Effector memory CD4-positive, alpha-beta T cell (primary cell): ENCODE measurements at regions not wholly inside any gene's neighbourhood (a gene's known extent, or its start where the extent isn't known, plus 50 kb on each side); places are given as distances from the start of the nearest gene placed in this dataset.

Source experiments
- DNase-seq, 3 donors: peaks; one replicate each; pipeline ENCODE4 v3.0.0-alpha.2; 2020
- H3K27ac ChIP-seq: 2 replicates; pipeline ENCODE4 v1.7.0; 2013; ENCODE audit warnings: mild to moderate bottlenecking, low read length, moderate library complexity; ENCODE audit not compliant: insufficient read depth, poor library complexity, severe bottlenecking
- H3K27me3 ChIP-seq: replicated peaks from 2 replicates; pipeline ENCODE4 v1.7.0; 2013; ENCODE audit warnings: mild to moderate bottlenecking, low read length; ENCODE audit not compliant: insufficient read depth, control insufficient read depth, poor library complexity, severe bottlenecking
- H3K36me3 ChIP-seq: 2 replicates; pipeline ENCODE4 v1.7.0; 2013; ENCODE audit warnings: mild to moderate bottlenecking, low read length, moderate library complexity; ENCODE audit not compliant: control insufficient read depth, insufficient read depth
- H3K4me1 ChIP-seq: 2 replicates; pipeline ENCODE4 v1.7.0; 2013; ENCODE audit warnings: low read length, mild to moderate bottlenecking; ENCODE audit not compliant: control insufficient read depth, insufficient read depth, poor library complexity, severe bottlenecking
- H3K4me3 ChIP-seq: 2 replicates; pipeline ENCODE4 v1.7.0; 2013; ENCODE audit warnings: low read length, low read depth, mild to moderate bottlenecking; ENCODE audit not compliant: insufficient read depth, poor library complexity, severe bottlenecking
- H3K9me3 ChIP-seq: 2 replicates; pipeline ENCODE4 v1.7.0; 2013; ENCODE audit warnings: mild to moderate bottlenecking, low read length, moderate library complexity; ENCODE audit not compliant: control insufficient read depth

- Histone ChIP-seq H3K9me3 (no peaks in the 10 kb centered on the region), H3K4me1 (peaks cover 8% of the 10 kb centered on the region), H3K27ac (no peak overlapping the region), H3K4me3 (no peak overlapping the region), H3K27me3 (no peaks in the 10 kb centered on the region), H3K36me3 (no peaks in the 10 kb centered on the region)
- no peak for DNase-seq
Measured at GRCh38 chr2:191572319-191572718, 105.6 kb upstream of the NABP1 start.

- Histone ChIP-seq H3K27ac (no peak overlapping the region), H3K27me3 (no peaks in the 10 kb centered on the region), H3K4me1 (peaks cover 8% of the 10 kb centered on the region), H3K36me3 (no peaks in the 10 kb centered on the region), H3K9me3 (no peaks in the 10 kb centered on the region), H3K4me3 (no peak overlapping the region)
- no peak for DNase-seq
Measured at GRCh38 chr2:191573216-191573615, 104.7 kb upstream of the NABP1 start.

- Histone ChIP-seq H3K4me3 (no peak overlapping the region), H3K36me3 (no peaks in the 10 kb centered on the region), H3K27ac (no peak overlapping the region), H3K27me3 (no peaks in the 10 kb centered on the region), H3K4me1 (peaks cover 8% of the 10 kb centered on the region), H3K9me3 (no peaks in the 10 kb centered on the region)
- no peak for DNase-seq
Measured at GRCh38 chr2:191574232-191574631, 103.7 kb upstream of the NABP1 start.

GRCh38 chr2:191577605-191578004 is 100.3 kb upstream of the NABP1 start:
- no peaks in the 10 kb centered on the region for H3K4me1 ChIP-seq
- H3K27me3 ChIP-seq, result no peaks in the 10 kb centered on the region
- no peak for DNase-seq
- no peaks in the 10 kb centered on the region for H3K9me3 ChIP-seq
- H3K4me3 ChIP-seq, result no peak overlapping the region
- H3K36me3 ChIP-seq, result no peaks in the 10 kb centered on the region
- H3K27ac ChIP-seq, result no peak overlapping the region

GRCh38 chr2:191578031-191578430 is 99.9 kb upstream of the NABP1 start:
- Histone ChIP-seq H3K27me3 (no peaks in the 10 kb centered on the region), H3K4me3 (no peak overlapping the region)
- no peak for DNase-seq

GRCh38 chr2:191580581-191580980 is 97.4 kb upstream of the NABP1 start:
- Histone ChIP-seq H3K27me3 (no peaks in the 10 kb centered on the region), H3K4me1 (no peaks in the 10 kb centered on the region), H3K9me3 (no peaks in the 10 kb centered on the region), H3K36me3 (no peaks in the 10 kb centered on the region), H3K27ac (no peak overlapping the region), H3K4me3 (no peak overlapping the region)
- DNase-seq, result no peak

More at GRCh38 chr2:191578031-191578430, 99.9 kb upstream of the NABP1 start:
- H3K9me3 ChIP-seq, result no peaks in the 10 kb centered on the region
- no peaks in the 10 kb centered on the region for H3K4me1 ChIP-seq
- no peaks in the 10 kb centered on the region for H3K36me3 ChIP-seq
- no peak overlapping the region for H3K27ac ChIP-seq

- no peak overlapping the region for H3K4me3 ChIP-seq
- no peaks in the 10 kb centered on the region for H3K36me3 ChIP-seq
- DNase-seq, result no peak
- H3K27me3 ChIP-seq, result no peaks in the 10 kb centered on the region
- no peaks in the 10 kb centered on the region for H3K9me3 ChIP-seq
- H3K4me1 ChIP-seq, result no peaks in the 10 kb centered on the region
- H3K27ac ChIP-seq, result no peak overlapping the region
Measured at GRCh38 chr2:191581003-191581402, 96.9 kb upstream of the NABP1 start.

GRCh38 chr2:191582355-191582754 is 95.6 kb upstream of the NABP1 start:
- Histone ChIP-seq H3K4me3 (no peak overlapping the region), H3K27ac (no peak overlapping the region), H3K9me3 (no peaks in the 10 kb centered on the region), H3K36me3 (no peaks in the 10 kb centered on the region), H3K27me3 (no peaks in the 10 kb centered on the region), H3K4me1 (no peaks in the 10 kb centered on the region)
- DNase-seq, result no peak

GRCh38 chr2:191591025-191591424 is 86.9 kb upstream of the NABP1 start:
- DNase-seq, result no peak
- Histone ChIP-seq H3K27me3 (no peaks in the 10 kb centered on the region), H3K4me1 (no peaks in the 10 kb centered on the region), H3K4me3 (no peak overlapping the region), H3K9me3 (no peaks in the 10 kb centered on the region), H3K36me3 (no peaks in the 10 kb centered on the region), H3K27ac (no peak overlapping the region)

GRCh38 chr2:191593622-191594385 is 84.1 kb upstream of the NABP1 start:
- no peak for DNase-seq
- no peak overlapping the region for H3K4me3 ChIP-seq
- no peak overlapping the region for H3K27ac ChIP-seq
- H3K4me1 ChIP-seq, result no peaks in the 10 kb centered on the region
- H3K36me3 ChIP-seq, result no peaks in the 10 kb centered on the region
- H3K27me3 ChIP-seq, result no peaks in the 10 kb centered on the region
- H3K9me3 ChIP-seq, result no peaks in the 10 kb centered on the region
